ENCODE measurements at regions not wholly inside any gene's neighbourhood (a gene's known extent, or its start where the extent isn't known, plus 50 kb on each side); places are given as distances from the start of the nearest gene placed in this dataset.

GRCh38 chr4:171288816-171289432, 524.3 kb upstream of the GALNTL6 start:
- no peak for TF ChIP-seq CTCF (IDR thresholded peaks at IDR 0.05; ENCODE audit: control insufficient read depth, extremely low read depth, insufficient read depth)
- no peak for DNase-seq (ENCODE audit: low read depth)
- no peak overlapping the region for H3K4me3 ChIP-seq (ENCODE audit: low read depth, low read length)

GRCh38 chr4:171281359-171281758, 531.8 kb upstream of the GALNTL6 start:
- DNase-seq (ENCODE audit: low read depth) = no peak
- no peak for TF ChIP-seq CTCF (IDR thresholded peaks at IDR 0.05; ENCODE audit: control insufficient read depth, extremely low read depth, insufficient read depth)
- no peak overlapping the region for H3K4me3 ChIP-seq (ENCODE audit: low read depth, low read length)

GRCh38 chr4:171279131-171279530, 534.1 kb upstream of the GALNTL6 start:
- TF ChIP-seq CTCF (IDR thresholded peaks at IDR 0.05; ENCODE audit: control insufficient read depth, extremely low read depth, insufficient read depth) = no peak
- no peak for DNase-seq (ENCODE audit: low read depth)
- H3K4me3 ChIP-seq (ENCODE audit: low read depth, low read length) = no peak overlapping the region

- TF ChIP-seq CTCF (IDR thresholded peaks at IDR 0.05; ENCODE audit: control insufficient read depth, extremely low read depth, insufficient read depth) = no peak
- H3K4me3 ChIP-seq (ENCODE audit: low read depth, low read length) = no peak overlapping the region
- DNase-seq (ENCODE audit: low read depth) = no peak
Observed at GRCh38 chr4:171266671-171267070, 546.5 kb upstream of the GALNTL6 start.

- H3K4me3 ChIP-seq (ENCODE audit: low read depth, low read length) = no peak overlapping the region
- DNase-seq (ENCODE audit: low read depth) = no peak
- TF ChIP-seq CTCF (IDR thresholded peaks at IDR 0.05; ENCODE audit: control insufficient read depth, extremely low read depth, insufficient read depth) = no peak
Observed at GRCh38 chr4:171265190-171265818, 547.9 kb upstream of the GALNTL6 start.

GRCh38 chr4:171256223-171256622, 557.0 kb upstream of the GALNTL6 start:
- no peak for TF ChIP-seq CTCF (IDR thresholded peaks at IDR 0.05; ENCODE audit: control insufficient read depth, extremely low read depth, insufficient read depth)

GRCh38 chr4:171246948-171247347, 566.3 kb upstream of the GALNTL6 start:
- no peak overlapping the region for H3K4me3 ChIP-seq (ENCODE audit: low read depth, low read length)
- no peak for TF ChIP-seq CTCF (IDR thresholded peaks at IDR 0.05; ENCODE audit: control insufficient read depth, extremely low read depth, insufficient read depth)
- no peak for DNase-seq (ENCODE audit: low read depth)

More at GRCh38 chr4:171256223-171256622, 557.0 kb upstream of the GALNTL6 start:
- H3K4me3 ChIP-seq (ENCODE audit: low read depth, low read length) = no peak overlapping the region
- DNase-seq (ENCODE audit: low read depth) = no peak

All from LNCaP clone FGC (cell line).